ENCODE measurements at regions not wholly inside any gene's neighbourhood (a gene's known extent, or its start where the extent isn't known, plus 50 kb on each side); places are given as distances from the start of the nearest gene placed in this dataset.

DNA sequence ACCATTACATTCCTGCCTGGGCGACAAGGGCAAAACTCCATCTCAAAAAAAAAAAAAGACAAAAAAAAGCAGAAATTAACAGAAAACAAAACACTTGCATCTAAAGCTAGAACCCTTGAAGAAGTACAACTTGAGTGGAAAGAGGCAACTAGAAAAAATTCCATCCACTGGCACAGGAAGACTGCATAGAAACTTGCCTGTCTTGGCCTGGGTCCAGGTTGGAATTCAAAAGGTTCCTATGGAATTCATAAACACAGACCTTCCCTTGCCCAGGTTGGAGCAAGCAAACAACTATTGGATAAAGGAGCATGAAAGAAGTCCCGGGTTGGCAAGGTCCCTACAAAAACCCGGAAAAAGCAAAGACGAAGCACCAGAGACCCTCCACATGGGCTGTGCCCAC, 69.8 kb downstream of the CCDC71L start:
- H3K27ac ChIP-seq, result no peak overlapping the region
- H3K4me3 ChIP-seq, result no peak overlapping the region
- TF ChIP-seq, protein P1, sequence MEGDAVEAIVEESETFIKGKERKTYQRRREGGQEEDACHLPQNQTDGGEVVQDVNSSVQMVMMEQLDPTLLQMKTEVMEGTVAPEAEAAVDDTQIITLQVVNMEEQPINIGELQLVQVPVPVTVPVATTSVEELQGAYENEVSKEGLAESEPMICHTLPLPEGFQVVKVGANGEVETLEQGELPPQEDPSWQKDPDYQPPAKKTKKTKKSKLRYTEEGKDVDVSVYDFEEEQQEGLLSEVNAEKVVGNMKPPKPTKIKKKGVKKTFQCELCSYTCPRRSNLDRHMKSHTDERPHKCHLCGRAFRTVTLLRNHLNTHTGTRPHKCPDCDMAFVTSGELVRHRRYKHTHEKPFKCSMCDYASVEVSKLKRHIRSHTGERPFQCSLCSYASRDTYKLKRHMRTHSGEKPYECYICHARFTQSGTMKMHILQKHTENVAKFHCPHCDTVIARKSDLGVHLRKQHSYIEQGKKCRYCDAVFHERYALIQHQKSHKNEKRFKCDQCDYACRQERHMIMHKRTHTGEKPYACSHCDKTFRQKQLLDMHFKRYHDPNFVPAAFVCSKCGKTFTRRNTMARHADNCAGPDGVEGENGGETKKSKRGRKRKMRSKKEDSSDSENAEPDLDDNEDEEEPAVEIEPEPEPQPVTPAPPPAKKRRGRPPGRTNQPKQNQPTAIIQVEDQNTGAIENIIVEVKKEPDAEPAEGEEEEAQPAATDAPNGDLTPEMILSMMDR (IDR thresholded peaks at IDR 0.05), result no peak
- DNase-seq (ENCODE audit: low spot score), result no peak

DNA sequence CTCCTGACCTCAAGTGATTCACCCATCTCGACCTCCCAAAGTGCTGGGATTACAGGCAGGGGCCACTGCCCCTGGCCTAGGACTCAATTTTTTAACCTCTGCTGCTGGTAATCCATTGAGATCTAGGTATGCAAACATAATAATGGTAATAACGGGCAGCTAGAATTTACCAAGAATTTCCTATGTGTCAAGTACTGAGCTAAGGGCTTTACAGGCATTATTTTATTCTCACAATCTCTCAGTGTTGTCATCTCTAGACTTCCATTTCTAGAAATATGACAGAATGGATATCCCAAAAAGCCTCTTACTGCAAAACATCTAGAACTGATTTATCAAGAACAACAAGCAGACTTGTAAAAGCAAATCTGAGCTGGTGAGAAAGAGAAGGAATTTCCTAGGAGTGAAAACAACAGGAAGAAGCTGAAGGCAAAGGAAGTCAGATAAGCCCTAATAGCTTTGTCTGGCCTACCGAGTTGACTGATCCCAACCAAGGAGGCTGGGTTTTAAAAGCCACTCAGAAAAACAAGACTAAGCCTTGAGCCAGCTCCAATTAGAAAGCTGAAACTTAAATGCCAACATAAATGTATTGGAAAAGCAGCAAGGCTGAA, 70.6 kb downstream of the CCDC71L start:
- no peak for DNase-seq (ENCODE audit: low spot score)
- H3K27ac ChIP-seq, result no peak overlapping the region
- H3K4me3 ChIP-seq, result no peak overlapping the region
- TF ChIP-seq, protein P1 (IDR thresholded peaks at IDR 0.05), result no peak

DNA sequence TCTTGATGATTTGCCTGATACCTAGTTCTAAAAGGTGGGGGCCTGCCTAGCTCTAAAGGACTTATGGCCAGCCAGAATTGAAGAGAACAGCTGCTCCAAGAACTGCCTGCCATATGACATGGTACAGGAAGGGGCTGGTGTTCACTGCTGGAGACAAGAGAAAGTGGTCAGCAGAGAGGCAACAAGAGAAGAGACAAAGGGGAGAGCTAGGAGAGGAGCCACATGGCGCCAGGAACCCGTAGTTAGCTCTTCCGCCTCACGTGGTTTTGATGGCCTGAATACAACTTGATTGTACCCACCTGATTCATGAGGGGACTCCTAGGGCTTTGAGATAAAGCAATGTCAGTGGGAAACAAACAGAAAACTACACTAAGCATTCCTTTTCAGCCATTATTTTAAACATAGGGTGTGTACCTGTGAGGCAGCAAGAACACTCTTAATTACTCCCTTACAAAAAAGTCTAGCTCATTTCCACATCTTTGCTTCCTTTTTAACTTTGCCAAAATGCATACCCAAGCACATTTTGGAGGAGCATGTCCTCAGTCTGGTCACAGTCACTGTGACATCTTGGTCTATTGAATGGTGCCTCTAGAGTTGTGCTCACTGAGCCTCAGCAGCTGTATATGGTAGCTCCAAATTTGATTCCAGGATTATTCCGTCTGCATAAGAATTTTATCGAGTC, 71.6 kb downstream of the CCDC71L start:
- TF ChIP-seq, protein P1 (IDR thresholded peaks at IDR 0.05), result no peak
- H3K4me3 ChIP-seq, result no peak overlapping the region
- no peak for DNase-seq (ENCODE audit: low spot score)
- H3K27ac ChIP-seq, result no peak overlapping the region

DNA sequence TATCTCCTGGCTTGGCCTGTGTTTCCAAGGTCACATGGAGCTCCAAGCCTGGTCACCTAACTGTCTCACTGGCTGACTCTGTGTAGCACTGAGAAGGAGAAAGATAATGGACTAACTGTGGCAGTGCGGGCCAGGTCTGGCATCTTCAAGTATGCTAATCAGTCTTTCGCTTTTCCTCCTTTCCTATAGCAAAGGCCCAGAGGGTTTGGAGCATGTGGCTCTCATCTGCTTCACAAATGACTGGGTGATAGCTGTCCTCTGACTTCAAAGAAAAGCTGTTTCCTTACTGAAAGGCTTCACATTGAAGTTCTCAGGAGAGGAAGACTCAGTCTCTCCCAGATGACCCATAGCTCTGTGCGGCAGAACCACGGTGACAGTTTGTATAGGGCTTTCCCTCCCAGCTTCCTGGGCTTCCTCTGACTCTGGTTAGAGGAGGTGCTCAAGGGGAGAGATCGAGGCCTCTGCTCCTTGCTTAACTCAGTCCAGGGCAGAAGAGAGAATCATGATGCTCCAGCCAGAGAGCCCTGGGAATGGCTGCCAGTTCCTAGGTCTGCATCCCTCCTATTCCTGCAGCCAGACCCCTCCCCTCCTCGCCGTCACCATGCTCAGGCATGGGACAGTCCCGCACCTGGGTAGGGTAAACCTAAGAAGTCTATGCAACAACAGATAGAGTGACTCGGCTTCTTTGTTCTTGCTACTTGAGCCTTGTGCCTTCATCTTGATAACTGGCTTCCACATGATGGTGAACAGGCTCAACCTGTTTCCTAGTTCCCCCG, 72.3 kb downstream of the CCDC71L start:
- H3K4me3 ChIP-seq, result no peak overlapping the region
- H3K27ac ChIP-seq, result no peak overlapping the region
- no peak for DNase-seq (ENCODE audit: low spot score)
- TF ChIP-seq, protein P1 (IDR thresholded peaks at IDR 0.05), result no peak

DNA sequence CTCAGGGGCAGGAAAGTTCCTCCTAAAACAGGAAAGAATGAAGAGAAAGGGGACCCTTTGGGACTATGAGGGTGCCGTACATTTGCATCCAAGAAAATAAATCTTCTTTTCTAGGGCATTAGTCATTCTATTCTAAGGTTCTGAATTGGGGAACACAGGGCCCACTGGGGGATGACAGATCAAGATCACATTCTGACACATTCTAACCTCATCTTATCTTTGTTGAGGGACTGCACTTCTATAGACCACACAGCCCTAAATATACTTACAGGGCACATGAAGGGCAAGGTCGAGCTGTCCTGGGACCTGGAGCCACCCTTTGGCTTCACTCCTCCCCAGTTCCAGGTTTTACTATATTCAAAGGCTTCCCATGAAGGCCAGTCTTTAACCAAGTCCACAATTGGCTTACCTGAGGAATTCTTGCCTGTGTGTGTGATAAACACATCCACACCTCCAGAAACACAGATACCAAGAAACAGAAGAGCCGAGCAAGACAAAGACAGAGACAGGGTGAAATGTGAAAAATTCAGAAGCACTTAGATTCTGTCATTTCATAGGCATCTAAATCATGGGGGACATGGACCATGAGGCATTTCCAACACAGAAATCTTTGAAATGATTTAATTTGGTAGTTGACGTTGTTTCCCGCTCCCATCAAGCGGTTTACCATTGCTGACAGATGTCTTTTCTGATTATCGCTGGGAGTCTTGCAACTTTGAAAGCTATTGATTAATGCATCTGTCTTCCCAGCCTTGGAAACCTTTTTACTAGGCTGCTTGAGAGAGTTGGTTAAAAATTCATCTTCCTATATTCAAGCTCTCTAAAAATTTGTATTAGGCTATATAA, 75.8 kb downstream of the CCDC71L start:
- no peak overlapping the region for H3K4me3 ChIP-seq
- TF ChIP-seq, protein P1 (IDR thresholded peaks at IDR 0.05), result no peak
- DNase-seq (ENCODE audit: low spot score), result no peak
- H3K27ac ChIP-seq, result no peak overlapping the region

DNA sequence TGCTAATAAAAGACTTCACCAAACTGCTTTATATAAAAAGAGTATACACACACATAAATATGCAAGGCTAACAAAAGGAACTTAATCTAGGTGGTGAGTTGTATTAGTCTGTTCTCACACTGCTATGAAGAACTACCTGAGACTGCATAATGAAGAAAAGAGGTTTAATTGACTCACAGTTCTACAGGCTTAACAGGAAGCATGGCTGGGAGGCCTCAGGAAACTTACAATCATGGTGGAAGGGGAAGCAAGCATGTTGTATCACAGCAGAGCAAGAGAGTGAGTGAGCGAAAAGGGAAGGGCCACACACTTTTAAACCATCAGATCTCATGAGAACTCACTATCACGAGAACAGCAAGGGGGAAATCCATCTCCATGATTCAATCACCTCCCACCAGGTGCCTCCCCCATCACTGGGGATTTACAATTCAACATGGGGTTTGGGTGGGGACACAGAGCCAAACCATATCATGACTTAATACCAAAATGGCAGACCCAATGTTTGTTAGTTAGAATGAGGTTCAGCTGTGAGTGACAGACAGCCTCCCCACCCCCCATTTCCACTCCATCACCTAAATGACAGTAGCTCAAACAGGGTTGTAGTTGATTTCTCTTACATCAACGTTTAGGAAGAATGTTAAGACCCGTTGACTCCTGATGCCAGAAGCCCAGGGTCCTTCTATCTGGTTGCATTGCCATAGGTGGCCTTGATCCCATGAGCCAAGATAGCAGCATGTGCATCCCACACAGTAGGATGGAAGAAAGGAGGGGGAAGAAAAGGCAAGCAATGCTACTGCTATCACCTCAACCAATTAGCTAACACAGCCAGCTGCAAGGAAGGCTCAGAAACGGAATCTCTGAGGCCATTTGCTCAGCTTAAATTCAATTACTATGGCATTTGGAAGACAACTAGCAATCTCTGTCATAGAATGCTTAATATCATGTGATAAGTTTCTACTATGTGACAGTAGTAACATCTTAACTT, 77.0 kb downstream of the CCDC71L start:
- H3K4me3 ChIP-seq, result no peak overlapping the region
- DNase-seq (ENCODE audit: low spot score), result no peak
- TF ChIP-seq, protein P1 (IDR thresholded peaks at IDR 0.05), result no peak
- no peak overlapping the region for H3K27ac ChIP-seq
